SK-N-SH treated with all-trans-retinoic acid at 6 μM for 48 hours (cell line): ENCODE measurements at regions not wholly inside any gene's neighbourhood (a gene's known extent, or its start where the extent isn't known, plus 50 kb on each side); places are given as distances from the start of the nearest gene placed in this dataset.

Source experiments
- ATAC-seq: fragments of 200-7000 bp; cut with Tn5 transposase; 3 replicates; pipeline ENCODE4 v1.9.1; 2020; ENCODE audit warnings: mild to moderate bottlenecking, moderate library complexity
- ARNTL ChIP-seq: fragments of 450-650 bp; formaldehyde crosslinking; IDR thresholded peaks from 2 replicates; pipeline ENCODE4 v1.5.0; 2020; ENCODE audit warnings: low read depth, mild to moderate bottlenecking, moderate library complexity, borderline replicate concordance
- BACH2 ChIP-seq: fragments of 250-450 bp; sonication (Bioruptor Pico); IDR thresholded peaks from 2 replicates; pipeline ENCODE4 v1.9.0; 2021; ENCODE audit warnings: mild to moderate bottlenecking, borderline replicate concordance
- CREB5 ChIP-seq: fragments of 250-450 bp; sonication (Bioruptor Pico); IDR thresholded peaks from 2 replicates; pipeline ENCODE4 v1.5.1; 2020; ENCODE audit warnings: low read depth, mild to moderate bottlenecking, moderate library complexity
- CSDC2 ChIP-seq: fragments of 250-450 bp; sonication (Bioruptor Pico); IDR thresholded peaks from 2 replicates; pipeline ENCODE4 v1.5.0; 2020; ENCODE audit warnings: mild to moderate bottlenecking, moderate library complexity
- CSRNP3 ChIP-seq: fragments of 250-450 bp; sonication (Bioruptor Pico); IDR thresholded peaks from 2 replicates; pipeline ENCODE4 v1.5.1; 2021; ENCODE audit warnings: mild to moderate bottlenecking, moderate library complexity
- ESRRG ChIP-seq: fragments of 250-450 bp; sonication (Bioruptor Pico); IDR thresholded peaks from 2 replicates; pipeline ENCODE4 v1.6.1; 2021; ENCODE audit warnings: mild to moderate bottlenecking
- GLIS3 ChIP-seq: fragments of 250-450 bp; sonication (Bioruptor Pico); IDR thresholded peaks from 2 replicates; pipeline ENCODE4 v1.5.0; 2020; ENCODE audit warnings: mild to moderate bottlenecking, moderate library complexity
- ISL1 ChIP-seq: fragments of 250-450 bp; sonication (Bioruptor Pico); IDR thresholded peaks from 2 replicates; pipeline ENCODE4 v2.1.2; 2022; ENCODE audit warnings: mild to moderate bottlenecking, moderate library complexity
- OSR1 ChIP-seq: fragments of 250-450 bp; sonication (Bioruptor Pico); IDR thresholded peaks from 2 replicates; pipeline ENCODE4 v1.8.0; 2022; ENCODE audit warnings: moderate library complexity, mild to moderate bottlenecking, inconsistent platforms
- PATZ1 ChIP-seq: fragments of 250-450 bp; sonication (Bioruptor Pico); IDR thresholded peaks from 2 replicates; pipeline ENCODE4 v1.8.0; 2020; ENCODE audit warnings: mild to moderate bottlenecking, moderate library complexity, borderline replicate concordance
- POU6F1 ChIP-seq: fragments of 250-450 bp; sonication (Bioruptor Pico); IDR thresholded peaks from 2 replicates; pipeline ENCODE4 v1.8.0; 2021; ENCODE audit warnings: low read depth, mild to moderate bottlenecking, moderate library complexity, borderline replicate concordance
- PPARA ChIP-seq: fragments of 250-450 bp; sonication (Bioruptor Pico); IDR thresholded peaks from 2 replicates; pipeline ENCODE4 v1.5.0; 2020; ENCODE audit warnings: mild to moderate bottlenecking, borderline replicate concordance
- RARB ChIP-seq: fragments of 250-450 bp; sonication (Bioruptor Pico); IDR thresholded peaks from 2 replicates; pipeline ENCODE4 v1.8.0; 2021; ENCODE audit warnings: mild to moderate bottlenecking, moderate library complexity
- SNAI2 ChIP-seq: fragments of 250-450 bp; sonication (Bioruptor Pico); IDR thresholded peaks from 2 replicates; pipeline ENCODE4 v1.5.0; 2020; ENCODE audit warnings: mild to moderate bottlenecking, moderate library complexity
- TCF4 ChIP-seq: fragments of 250-450 bp; sonication (Bioruptor Pico); IDR thresholded peaks from 2 replicates; pipeline ENCODE4 v1.8.0; 2021; ENCODE audit warnings: mild to moderate bottlenecking, moderate library complexity, borderline replicate concordance
- TOX ChIP-seq: fragments of 250-450 bp; sonication (Bioruptor Pico); IDR thresholded peaks from 2 replicates; pipeline ENCODE4 v1.8.0; 2021; ENCODE audit warnings: mild to moderate bottlenecking, moderate library complexity, borderline replicate concordance
- TSHZ2 ChIP-seq: fragments of 250-450 bp; sonication (Bioruptor Pico); IDR thresholded peaks from 2 replicates; pipeline ENCODE4 v1.5.0; 2020; ENCODE audit warnings: mild to moderate bottlenecking, moderate library complexity
- ZC3H10 ChIP-seq: fragments of 250-450 bp; sonication (Bioruptor Pico); IDR thresholded peaks from 2 replicates; pipeline ENCODE4 v1.5.1; 2021; ENCODE audit warnings: mild to moderate bottlenecking, moderate library complexity
- ZFP3 ChIP-seq: fragments of 250-450 bp; sonication (Bioruptor Pico); IDR thresholded peaks from 2 replicates; pipeline ENCODE4 v1.5.0; 2020; ENCODE audit warnings: mild to moderate bottlenecking, moderate library complexity
- ZFP30 ChIP-seq: fragments of 450-650 bp; formaldehyde crosslinking; IDR thresholded peaks from 2 replicates; pipeline ENCODE4 v1.5.0; 2022; ENCODE audit warnings: mild to moderate bottlenecking, moderate library complexity
- ZNF565 ChIP-seq: fragments of 450-650 bp; formaldehyde crosslinking; conservative IDR thresholded peaks from 2 replicates; pipeline ENCODE4 v1.5.0; 2020; ENCODE audit warnings: low read depth, mild to moderate bottlenecking, moderate library complexity
- ZNF70 ChIP-seq: fragments of 450-650 bp; formaldehyde crosslinking; IDR thresholded peaks from 2 replicates; pipeline ENCODE4 v1.5.0; 2020; ENCODE audit warnings: mild to moderate bottlenecking, moderate library complexity
- ZNF8 ChIP-seq: fragments of 450-650 bp; formaldehyde crosslinking; IDR thresholded peaks from 2 replicates; pipeline ENCODE4 v1.5.0; 2020; ENCODE audit warnings: mild to moderate bottlenecking, moderate library complexity

- TF ChIP-seq TOX (CRISPR knock-in tag) (no peak), ISL1 (CRISPR knock-in tag) (no peak), TSHZ2 (CRISPR knock-in tag) (no peak), SNAI2 (CRISPR knock-in tag) (no peak), ZFP30 (CRISPR knock-in tag) (no peak), BACH2 (CRISPR knock-in tag) (no peak), PATZ1 (CRISPR knock-in tag) (no peak), CSRNP3 (CRISPR knock-in tag) (no peak), ESRRG (CRISPR knock-in tag) (no peak), POU6F1 (CRISPR knock-in tag) (no peak), RARB (CRISPR knock-in tag) (no peak), ZNF8 (CRISPR knock-in tag) (no peak), PPARA (CRISPR knock-in tag) (no peak), ZNF565 (CRISPR knock-in tag) (no peak), ARNTL (CRISPR knock-in tag) (no peak)
- TF ChIP-seq, all 23 proteins: peak for 0
- no peak for ATAC-seq
Measured at GRCh38 chr5:57324181-57324580, 150.3 kb downstream of the GPBP1 start.

- no peak for TF ChIP-seq CSDC2
- TF ChIP-seq BACH2 (CRISPR knock-in tag) = no peak
- no peak for TF ChIP-seq ESRRG (CRISPR knock-in tag)
- TF ChIP-seq ISL1 (CRISPR knock-in tag) = no peak
- no peak for TF ChIP-seq TCF4 (CRISPR knock-in tag)
- no peak for TF ChIP-seq ZC3H10 (CRISPR knock-in tag)
- TF ChIP-seq GLIS3 (CRISPR knock-in tag) = no peak
- TF ChIP-seq ZNF8 (CRISPR knock-in tag) = no peak
- TF ChIP-seq ZFP30 (CRISPR knock-in tag) = no peak
- TF ChIP-seq PATZ1 (CRISPR knock-in tag) = no peak
- TF ChIP-seq ZNF565 (CRISPR knock-in tag) = no peak
- TF ChIP-seq ZFP3 (CRISPR knock-in tag) = no peak
- no peak for TF ChIP-seq CREB5 (CRISPR knock-in tag)
- no peak for TF ChIP-seq ARNTL (CRISPR knock-in tag)
- no peak for TF ChIP-seq POU6F1 (CRISPR knock-in tag)
- no peak for TF ChIP-seq CSRNP3 (CRISPR knock-in tag)
- TF ChIP-seq RARB (CRISPR knock-in tag) = no peak
- no peak for TF ChIP-seq ZNF70 (CRISPR knock-in tag)
- no peak for TF ChIP-seq OSR1 (CRISPR knock-in tag)
- TF ChIP-seq, all 23 proteins: peak for 0
- ATAC-seq = no peak
Measured at GRCh38 chr5:57320582-57320981, 146.7 kb downstream of the GPBP1 start.
